Esophagus mucosa (tissue), 1 donor: ENCODE measurements at regions not wholly inside any gene's neighbourhood (a gene's known extent, or its start where the extent isn't known, plus 50 kb on each side); places are given as distances from the start of the nearest gene placed in this dataset.

Source experiments
- ATAC-seq: fragments of 200-7000 bp; cut with Tn5 transposase; one replicate; pipeline ENCODE4 v1.9.1; 2020
- donor health status: DM: yes; HTN: yes; CAD: no.

GRCh38 chr12:127625176-127625771, 641.7 kb upstream of the TMEM132C start:
- ATAC-seq: no peak

DNA sequence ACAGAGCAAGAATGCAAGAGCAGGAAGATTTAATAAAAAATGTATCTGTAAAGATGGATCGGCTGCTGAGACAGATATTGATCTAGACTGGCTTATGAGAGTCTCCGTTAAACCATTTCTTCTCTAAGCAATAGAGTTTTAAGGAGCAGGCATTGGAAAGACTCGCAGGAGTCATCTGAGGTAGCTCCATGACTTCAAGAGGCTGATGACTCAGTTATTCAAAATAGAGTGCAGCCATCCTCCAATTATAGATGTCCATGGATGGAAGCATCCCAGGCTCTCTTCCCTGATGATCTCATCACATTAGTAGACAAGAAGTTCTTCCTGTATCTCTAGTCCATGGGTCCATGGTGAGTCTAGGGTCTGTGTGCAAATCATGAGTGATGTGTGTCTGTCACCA, 638.3 kb upstream of the TMEM132C start:
- no peak for ATAC-seq

- ATAC-seq: no peak
Measured at GRCh38 chr12:127629066-127629820, 637.7 kb upstream of the TMEM132C start.

DNA sequence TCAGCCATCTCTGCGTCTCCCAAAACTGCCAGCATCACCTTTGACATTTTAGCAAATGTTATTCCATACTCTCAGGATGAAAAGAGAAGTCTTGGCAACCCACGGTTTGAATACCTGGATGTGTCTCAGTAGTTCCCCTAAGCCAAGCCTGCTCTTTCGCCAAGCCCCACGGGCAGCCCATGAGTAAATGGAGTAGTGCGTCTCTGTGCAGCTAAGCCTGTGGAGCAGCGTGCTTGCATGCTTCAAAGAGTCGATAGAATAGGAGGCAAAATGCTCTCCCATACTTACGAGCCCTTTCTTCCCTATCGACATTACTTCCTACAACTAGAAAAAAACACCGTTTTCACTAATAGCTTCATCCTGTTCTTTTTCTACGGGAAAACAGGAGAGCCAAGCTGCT, 634.5 kb upstream of the TMEM132C start:
- no peak for ATAC-seq

GRCh38 chr12:127635838-127636237, 631.1 kb upstream of the TMEM132C start:
- ATAC-seq: no peak

GRCh38 chr12:127636882-127637281, 630.1 kb upstream of the TMEM132C start:
- no peak for ATAC-seq

DNA sequence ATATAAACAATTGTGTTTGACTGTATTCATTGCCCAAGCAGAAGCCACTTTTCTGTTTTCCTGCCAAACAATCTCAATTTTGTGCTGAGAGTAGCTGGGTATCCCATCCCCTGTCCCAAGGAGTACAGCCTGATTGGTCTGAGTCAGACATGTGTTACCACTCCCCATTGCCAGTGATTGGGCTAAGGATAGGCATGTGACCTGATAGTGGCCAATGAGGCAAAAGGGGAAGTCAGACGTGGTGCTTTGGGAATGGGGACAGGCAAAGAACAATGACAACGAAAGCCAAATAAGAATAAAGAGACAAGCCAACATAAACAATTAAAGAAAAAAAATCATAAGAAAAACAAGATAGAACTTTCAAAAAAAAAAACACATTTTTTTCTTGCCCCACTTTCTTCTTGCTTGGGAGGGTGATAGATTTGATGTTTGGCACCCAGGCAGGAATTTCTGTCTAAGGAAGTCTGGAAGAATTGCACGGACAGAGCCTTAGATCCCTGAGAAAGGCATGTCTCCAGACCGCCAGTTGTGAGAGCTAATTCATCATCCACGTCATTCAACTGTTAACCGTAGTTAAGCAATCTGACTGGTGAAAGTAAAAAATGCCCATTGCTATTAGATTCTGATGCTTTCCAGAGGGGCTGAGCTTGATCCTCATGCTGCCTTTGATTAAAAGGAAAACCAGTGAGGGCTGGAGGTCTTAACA, 626.6 kb upstream of the TMEM132C start:
- ATAC-seq: no peak

DNA sequence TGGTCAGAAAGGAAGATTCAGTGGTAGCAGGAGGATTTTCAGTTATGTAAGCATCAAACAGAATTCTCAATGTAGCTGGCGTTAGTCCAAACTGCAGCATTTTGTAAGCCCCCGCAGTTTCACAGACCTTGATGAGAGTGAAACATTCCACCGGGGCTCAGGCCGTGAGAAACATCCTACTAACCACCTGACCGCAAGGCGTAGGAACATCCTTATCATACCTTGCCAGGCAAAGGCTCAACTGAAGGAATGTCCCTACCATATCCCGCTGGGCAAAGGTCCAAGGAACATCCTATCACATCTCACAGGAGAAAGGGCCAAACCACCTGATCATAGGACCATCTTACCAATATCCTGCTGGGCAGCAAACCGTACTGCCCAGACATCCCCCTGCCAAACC, 624.8 kb upstream of the TMEM132C start:
- ATAC-seq: no peak

- ATAC-seq: no peak
Measured at GRCh38 chr12:127648321-127648720, 618.6 kb upstream of the TMEM132C start.

DNA sequence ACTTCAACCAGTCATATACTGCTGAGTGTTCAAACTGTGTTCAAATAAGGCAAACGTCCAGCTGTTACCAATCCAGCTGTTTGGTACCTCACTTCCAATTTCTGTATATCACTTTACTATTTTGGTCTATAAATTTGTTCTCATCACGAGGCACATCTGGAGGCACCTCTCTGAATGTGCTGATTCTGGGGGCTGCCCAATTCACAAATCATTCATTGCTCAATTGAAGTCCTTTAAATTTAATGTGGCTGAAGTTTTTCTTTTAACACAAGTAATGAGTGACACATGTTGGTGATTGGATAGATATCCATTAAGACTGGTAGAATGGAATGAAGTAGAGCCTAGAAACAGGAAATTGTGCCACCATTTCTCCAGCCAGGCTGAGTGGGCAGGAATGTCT, 617.0 kb upstream of the TMEM132C start:
- no peak for ATAC-seq

DNA sequence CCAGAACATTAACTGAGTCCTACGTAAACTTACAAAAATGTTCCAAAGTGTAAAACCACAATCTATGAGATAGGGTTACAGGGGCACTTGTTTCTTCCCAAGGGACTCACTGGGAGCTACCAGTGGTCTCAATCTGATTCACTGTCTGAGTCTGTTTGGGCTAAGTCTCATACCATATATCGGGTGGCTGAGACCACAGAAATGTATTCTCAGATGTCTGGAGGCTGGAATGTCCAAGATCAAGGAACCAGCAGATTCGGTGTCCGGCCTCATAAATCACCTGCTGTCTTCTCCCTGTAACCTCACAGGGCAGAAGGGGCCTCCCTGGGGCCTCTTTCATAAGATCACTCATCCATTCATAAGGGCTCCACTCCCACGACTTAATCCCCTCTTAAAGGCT, 616.3 kb upstream of the TMEM132C start:
- no peak for ATAC-seq

GRCh38 chr12:127652281-127652680, 614.7 kb upstream of the TMEM132C start:
- no peak for ATAC-seq

- no peak for ATAC-seq
Measured at GRCh38 chr12:127654383-127654985, 612.5 kb upstream of the TMEM132C start.

- ATAC-seq: no peak
Measured at GRCh38 chr12:127655691-127656090, 611.3 kb upstream of the TMEM132C start.

DNA sequence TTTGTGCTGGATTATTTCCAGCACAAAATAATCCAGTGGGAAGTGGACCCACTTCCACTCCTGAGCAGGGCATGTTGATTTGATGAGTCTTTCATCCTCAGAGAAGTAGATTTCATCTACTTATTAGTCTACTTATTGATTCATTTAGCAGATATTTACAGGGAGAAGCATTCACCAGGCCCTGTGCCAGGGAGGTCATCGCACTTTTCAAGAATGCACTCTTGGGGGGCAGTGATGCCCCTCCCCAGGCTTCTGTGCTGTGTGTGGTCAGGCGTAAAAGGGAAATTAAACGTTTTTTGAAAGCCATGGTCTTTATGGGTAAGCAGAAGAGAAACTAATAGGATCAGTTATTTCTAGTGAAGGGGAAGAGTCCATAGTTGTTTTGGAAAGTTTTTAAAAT, 610.7 kb upstream of the TMEM132C start:
- ATAC-seq: no peak

DNA sequence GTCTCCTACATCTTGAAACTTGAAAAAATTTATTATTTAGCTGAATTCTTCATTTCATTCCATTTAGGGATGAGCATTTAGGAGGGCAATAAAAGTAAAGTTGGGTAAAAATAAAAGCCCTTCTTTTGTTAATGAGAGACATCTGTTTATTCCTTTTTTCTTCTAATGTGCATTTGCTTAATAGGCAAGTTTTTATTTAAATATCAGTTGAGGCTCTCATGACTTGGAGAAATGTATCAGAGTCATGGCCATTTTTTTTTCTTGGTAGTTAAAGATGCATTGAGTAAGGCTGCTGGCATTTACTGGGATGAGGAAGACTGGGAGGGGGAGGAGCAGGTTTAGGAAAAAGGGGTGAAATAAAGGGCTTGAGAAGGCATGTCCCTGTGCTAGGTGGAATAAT, 609.9 kb upstream of the TMEM132C start:
- no peak for ATAC-seq

DNA sequence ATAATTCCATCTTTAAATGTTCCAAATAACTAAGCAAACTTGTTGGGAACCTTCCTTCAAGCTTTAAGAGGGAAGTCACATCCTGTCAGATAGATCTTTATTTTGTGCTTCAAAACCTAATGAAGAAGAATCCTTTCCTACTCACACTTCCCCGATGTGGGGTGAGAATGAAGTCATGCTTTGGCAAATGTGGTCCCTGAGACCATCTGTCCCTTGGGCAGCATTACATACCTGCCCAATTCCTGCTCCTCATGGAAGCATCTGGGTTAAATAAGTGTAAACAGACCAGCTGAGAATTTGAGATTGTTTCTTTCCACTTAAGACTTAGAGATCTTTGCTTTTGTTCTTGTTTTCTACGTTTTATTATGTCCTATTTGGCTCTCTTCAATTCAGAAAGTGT, 606.0 kb upstream of the TMEM132C start:
- ATAC-seq: no peak

DNA sequence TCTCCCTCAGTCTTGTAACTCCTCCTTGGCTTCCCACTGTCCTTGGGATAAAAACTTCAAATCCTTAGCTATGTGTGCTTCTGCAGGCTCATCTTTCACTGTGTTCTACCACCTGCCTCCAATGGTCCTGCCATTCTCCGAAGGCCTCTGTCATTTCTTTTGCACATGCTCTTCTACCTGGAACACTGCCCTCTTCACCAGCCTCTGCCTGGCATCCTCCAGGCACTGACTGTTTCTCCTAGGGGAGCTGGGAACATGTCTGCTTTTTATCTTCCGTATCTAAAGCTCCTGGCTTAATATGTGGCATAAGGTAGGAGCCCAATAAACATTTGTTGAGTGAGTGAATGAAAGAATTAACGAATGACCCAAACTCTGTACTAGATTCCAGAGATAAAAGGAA, 603.3 kb upstream of the TMEM132C start:
- no peak for ATAC-seq

DNA sequence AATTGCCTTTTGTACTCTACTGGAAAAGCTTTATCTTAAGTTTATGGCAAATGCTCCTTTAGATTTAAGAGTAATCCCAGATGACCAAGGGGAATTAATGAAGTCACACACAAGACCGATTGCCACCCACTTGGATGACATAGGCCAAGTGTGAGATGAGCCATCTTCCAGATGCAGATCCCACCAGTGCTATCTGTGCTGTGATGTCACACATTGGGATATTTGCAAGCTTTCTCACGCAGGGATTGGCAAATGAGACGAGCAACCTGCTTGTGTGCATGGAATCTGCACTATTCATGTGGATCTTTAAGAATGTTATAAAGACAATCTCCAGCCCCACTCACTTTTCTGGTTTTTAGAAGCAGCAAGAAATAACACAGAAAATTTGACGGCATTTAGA, 602.1 kb upstream of the TMEM132C start:
- ATAC-seq: no peak

DNA sequence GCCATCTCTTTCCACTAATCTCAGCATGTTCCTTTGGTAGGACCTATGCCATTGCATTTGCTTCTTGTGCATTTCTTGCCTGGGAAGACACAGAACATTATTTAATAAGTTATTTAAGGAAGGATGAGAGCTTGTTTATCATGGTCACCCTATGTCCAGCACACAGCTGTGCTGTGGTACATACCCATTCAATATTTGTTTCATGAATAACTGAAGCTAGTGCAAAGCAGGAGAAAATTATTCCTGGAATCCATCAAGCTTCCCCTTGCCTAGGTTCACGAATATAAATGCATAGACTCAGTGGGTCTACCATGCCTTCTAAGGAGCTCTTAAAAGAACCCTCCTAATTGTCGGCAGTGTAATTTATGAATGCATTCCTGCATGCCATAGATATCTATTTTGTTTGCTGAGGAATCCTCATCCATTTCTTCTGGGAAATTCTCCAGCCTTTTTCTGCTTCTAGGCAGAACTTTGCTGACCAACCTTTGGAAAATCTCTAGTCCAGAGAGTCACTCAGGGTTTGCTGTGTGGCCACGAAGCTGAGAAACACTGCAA, 599.8 kb upstream of the TMEM132C start:
- no peak for ATAC-seq

- ATAC-seq: no peak
Measured at GRCh38 chr12:127670294-127670693, 596.7 kb upstream of the TMEM132C start.

- ATAC-seq: no peak
Measured at GRCh38 chr12:127670796-127671195, 596.2 kb upstream of the TMEM132C start.

GRCh38 chr12:127675936-127676335, 591.0 kb upstream of the TMEM132C start:
- no peak for ATAC-seq
